NOMO-1 treated with dmso at 0.1 percent for 144 hours (cell line): ENCODE measurements at regions not wholly inside any gene's neighbourhood (a gene's known extent, or its start where the extent isn't known, plus 50 kb on each side); places are given as distances from the start of the nearest gene placed in this dataset.
"Not testable (repeated sequence)": the region's sequence is repeated elsewhere in the genome, so short reads cannot be mapped to it uniquely, and the experiment has no call there.

Experiments used
- DNase-seq: peaks from one replicate; lab custom pipeline; 2025; ENCODE audit not compliant: unreplicated experiment; lab: John Stamatoyannopoulos, UW

- DNase-seq, result no peak
Measured at GRCh38 chr17:71553381-71553780, 567.4 kb upstream of the SOX9 start.

- no peak for DNase-seq
Measured at GRCh38 chr17:71558901-71559300, 561.9 kb upstream of the SOX9 start.

GRCh38 chr17:71572343-71572742 is 548.5 kb upstream of the SOX9 start:
- no peak for DNase-seq

GRCh38 chr17:71578446-71578845 is 542.4 kb upstream of the SOX9 start:
- no peak for DNase-seq

GRCh38 chr17:71580220-71580619 is 540.6 kb upstream of the SOX9 start:
- no peak for DNase-seq

GRCh38 chr17:71585540-71585939 is 535.3 kb upstream of the SOX9 start:
- DNase-seq, result no peak

GRCh38 chr17:71592431-71592830 is 528.4 kb upstream of the SOX9 start:
- DNase-seq, result no peak

- DNase-seq, result no peak
Measured at GRCh38 chr17:71593078-71593477, 527.7 kb upstream of the SOX9 start.

GRCh38 chr17:71599583-71599982 is 521.2 kb upstream of the SOX9 start:
- DNase-seq, result not testable (repeated sequence)

GRCh38 chr17:71600137-71600789 is 520.6 kb upstream of the SOX9 start:
- DNase-seq, result no peak

- no peak for DNase-seq
Measured at GRCh38 chr17:71601894-71602504, 518.8 kb upstream of the SOX9 start.

- no peak for DNase-seq
Measured at GRCh38 chr17:71613996-71614395, 506.8 kb upstream of the SOX9 start.

GRCh38 chr17:71615820-71616219 is 505.0 kb upstream of the SOX9 start:
- DNase-seq, result no peak

- not testable (repeated sequence) for DNase-seq
Measured at GRCh38 chr17:71617767-71618166, 503.1 kb upstream of the SOX9 start.

GRCh38 chr17:71625330-71625729 is 495.5 kb upstream of the SOX9 start:
- DNase-seq, result no peak

GRCh38 chr17:71628306-71628705 is 492.5 kb upstream of the SOX9 start:
- DNase-seq, result no peak

- no peak for DNase-seq
Measured at GRCh38 chr17:71631483-71631882, 489.3 kb upstream of the SOX9 start.

GRCh38 chr17:71632328-71632727 is 488.5 kb upstream of the SOX9 start:
- no peak for DNase-seq

GRCh38 chr17:71633391-71633849 is 487.4 kb upstream of the SOX9 start:
- no peak for DNase-seq

GRCh38 chr17:71634376-71634775 is 486.4 kb upstream of the SOX9 start:
- no peak for DNase-seq

- no peak for DNase-seq
Measured at GRCh38 chr17:71635187-71635586, 485.6 kb upstream of the SOX9 start.

- no peak for DNase-seq
Measured at GRCh38 chr17:71636644-71637043, 484.2 kb upstream of the SOX9 start.

- no peak for DNase-seq
Measured at GRCh38 chr17:71638668-71639067, 482.2 kb upstream of the SOX9 start.
